GM19099 (cell line): ENCODE measurements at regions not wholly inside any gene's neighbourhood (a gene's known extent, or its start where the extent isn't known, plus 50 kb on each side); places are given as distances from the start of the nearest gene placed in this dataset.

Experiments used
- POLR2A ChIP-seq: IDR thresholded peaks from 3 replicates; pipeline ENCODE4 v1.6.1; 2011; ENCODE audit warnings: low read depth; ENCODE audit not compliant: insufficient read length; ENCODE audit errors: extremely low read depth

DNA sequence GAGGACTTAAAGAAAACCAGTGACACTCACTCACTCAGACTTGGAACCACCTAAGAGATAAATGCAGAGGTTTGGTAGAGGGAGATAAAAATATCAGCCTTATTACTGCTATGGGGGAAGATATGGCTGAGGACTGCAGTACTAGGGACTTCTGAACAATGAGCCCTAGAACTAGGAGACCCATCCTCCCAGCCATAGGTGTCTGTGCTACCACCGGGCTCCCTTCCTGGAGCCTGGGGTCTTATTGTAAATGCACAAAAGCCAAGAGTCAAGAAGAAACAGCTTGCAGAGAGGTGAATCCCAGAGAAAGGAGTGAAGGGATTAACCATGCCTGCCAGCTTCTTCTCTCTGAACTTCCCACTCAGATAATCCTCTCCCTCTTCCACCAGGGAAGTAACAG lies 108.3 kb upstream of the AKR1E2 start:
- no peak for TF ChIP-seq POLR2A

DNA sequence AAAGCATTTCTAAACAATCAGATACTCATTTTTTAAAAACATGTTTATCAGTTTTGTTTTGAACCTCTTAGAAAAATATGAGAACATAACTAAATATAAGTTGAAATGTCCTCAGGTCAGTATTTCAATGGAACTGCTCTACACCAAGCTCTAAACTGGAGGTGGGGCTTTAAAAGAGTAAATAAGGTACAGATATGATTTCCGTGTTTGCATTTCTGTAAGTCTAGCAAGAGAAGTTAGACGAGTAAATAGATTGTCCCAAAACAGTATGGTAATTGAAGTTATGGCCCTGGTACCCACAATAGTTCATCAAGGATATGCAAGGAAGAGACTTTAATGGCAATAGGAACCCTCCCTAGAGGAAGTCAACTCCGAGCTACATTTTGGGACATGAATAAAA lies 115.1 kb upstream of the AKR1E2 start:
- TF ChIP-seq POLR2A = no peak

DNA sequence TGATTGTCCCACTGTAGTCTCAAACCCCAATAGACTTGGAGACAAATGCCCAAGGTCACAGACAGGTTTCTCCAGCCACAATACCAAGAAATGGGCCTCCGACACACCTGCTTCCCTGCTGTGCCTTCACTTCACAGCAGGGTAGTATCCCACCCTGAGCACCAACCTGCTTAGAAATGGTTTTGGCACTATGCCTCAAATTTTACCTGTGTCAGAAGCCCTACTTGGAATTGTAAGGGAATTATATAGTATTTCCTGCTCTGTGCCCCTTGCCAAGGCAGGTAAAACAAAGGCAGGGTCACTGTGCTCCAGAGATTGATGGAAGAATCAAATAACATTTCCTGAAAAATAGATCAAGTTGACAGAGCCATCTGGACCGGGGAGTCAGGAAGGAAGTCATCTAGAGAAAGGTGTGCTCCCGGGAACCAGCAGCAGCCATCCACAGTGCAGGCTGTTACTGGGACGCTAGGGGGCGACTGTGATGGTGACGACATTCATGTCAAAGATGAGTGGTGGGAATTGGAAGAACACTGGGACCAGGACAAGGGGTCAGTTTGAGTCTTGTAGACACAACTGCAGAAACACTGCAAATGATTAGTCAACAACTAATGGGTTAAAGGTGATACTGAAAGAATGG lies 117.8 kb upstream of the AKR1E2 start:
- TF ChIP-seq POLR2A = no peak

DNA sequence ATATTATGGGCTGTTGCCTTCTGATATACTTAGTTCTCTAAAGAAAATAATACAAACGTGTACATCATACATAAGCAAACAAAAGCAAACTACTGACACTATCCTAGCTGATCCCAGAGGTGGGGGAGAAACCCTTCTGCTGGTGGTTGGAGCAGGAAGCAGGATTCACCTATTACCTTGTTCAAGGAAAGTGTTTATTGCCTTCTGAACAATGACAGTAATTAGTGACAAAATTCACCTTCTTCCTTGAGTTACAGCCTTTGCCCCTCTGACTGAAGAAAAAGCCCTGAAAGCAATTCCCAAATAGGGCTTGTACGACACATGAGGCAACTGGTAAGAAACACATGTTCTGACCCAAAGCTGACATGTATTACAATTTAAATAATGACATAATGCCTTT lies 118.8 kb upstream of the AKR1E2 start:
- no peak for TF ChIP-seq POLR2A

DNA sequence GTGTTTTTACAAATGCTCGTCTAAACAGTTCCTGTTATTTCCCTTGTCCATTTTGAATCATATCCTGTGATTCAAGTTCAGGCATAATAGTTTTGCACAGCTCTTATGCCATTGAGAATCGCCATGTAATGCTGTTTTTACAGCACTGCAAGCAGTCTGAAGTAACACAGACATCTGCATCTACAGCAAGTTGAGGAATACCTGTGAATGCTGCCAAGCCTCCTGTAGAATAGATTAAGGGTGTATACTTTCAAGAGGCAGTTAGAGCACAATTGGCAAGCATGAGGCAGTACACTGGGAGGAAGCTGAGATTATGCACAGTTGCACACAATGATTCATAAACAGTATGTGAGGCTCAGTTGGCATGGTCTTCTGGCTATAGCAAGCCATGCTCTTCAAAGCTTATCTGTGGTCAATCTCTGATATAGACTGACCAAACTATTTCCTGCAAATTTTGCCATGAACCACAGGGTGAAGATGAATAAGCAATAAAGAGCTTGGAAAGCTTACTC lies 121.9 kb upstream of the AKR1E2 start:
- no peak for TF ChIP-seq POLR2A

DNA sequence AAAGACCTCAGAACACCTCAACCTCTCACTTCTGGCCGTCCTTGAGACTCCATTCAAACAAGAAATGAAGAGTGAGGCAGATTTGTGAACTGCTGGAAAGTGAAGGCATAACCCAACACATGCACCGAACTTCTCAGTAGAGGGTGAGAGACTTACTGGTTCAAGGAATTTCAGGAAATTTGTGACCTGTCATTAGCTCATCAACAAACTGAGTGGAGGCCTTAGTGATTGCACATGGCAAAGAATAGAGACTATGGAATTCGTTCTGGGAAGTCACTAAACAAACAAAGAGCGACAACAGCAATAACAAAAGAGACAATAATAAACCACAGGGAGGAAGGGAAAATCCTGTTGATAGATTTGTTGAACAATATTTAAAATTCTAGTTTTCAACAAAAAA lies 125.0 kb upstream of the AKR1E2 start:
- TF ChIP-seq POLR2A = no peak

DNA sequence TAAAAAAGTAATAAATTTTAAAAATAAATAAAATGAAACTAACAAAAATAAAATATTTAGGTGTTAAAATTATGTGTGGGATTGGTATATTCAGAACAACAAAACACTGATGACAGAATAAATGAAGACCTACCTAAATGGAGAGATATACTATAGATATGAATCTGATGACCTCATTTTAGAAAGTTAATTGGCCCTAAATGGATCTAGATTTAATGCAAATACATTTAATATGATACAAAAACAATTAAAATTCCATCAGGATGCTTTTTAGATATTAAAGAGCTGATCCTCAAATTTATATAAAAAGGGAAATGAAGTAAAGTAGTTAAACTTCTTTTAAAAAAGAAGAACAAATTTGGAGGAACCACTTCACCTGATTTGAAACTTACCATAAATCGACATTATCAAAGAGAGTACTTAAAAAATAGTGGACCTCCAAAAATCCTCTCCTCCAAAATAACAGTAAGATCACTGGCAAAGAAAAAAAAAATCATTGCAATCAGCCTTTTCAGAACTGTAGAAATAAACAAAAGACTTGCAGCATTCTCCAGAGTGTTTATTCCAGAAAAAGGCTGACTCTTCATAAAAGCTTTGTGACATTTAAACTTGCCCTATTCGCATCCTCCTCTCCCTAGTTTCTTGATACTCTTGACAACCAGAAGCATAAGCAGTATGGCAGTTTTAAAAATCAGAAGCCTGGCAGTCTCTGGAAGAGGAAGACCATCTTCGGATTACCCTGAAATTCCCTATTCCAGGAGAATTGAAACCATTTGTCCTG lies 125.9 kb upstream of the AKR1E2 start:
- TF ChIP-seq POLR2A = no peak

DNA sequence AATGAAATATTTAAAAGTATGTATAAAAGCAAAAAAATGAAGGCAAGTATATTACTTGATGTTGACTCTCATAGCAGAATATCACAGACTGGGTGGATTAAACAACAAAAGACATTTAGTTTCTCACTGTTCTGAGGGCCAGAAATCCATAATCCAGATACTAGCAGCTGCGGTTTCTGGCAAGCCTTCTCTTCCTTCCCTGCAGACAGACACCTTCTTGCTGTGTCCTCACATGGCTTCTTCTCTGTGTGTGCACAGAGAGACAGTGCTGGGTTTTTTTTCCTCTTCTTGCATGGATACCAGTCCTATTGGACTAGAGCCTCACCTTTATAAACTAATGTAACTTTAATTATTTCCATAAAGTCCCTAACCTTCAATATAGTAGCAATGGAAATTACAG lies 127.9 kb upstream of the AKR1E2 start:
- TF ChIP-seq POLR2A = no peak

DNA sequence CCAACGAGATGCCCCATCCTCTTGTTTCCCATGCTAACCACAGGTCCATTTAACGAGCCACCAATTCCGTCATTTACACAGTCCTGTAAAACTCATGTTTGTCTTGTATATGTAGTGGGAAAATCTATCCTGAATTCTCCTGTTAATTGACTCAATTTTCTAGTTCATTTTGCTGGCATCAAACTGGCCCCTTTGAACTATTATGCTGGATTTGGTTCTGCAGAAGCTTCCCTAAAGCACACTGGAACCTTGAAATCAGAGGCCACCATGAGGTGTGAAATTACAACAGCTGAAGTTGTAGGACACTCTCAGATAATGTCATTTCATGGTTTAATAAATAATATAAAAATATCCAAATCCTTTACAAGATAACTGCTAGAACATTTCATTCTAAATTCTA lies 129.8 kb upstream of the AKR1E2 start:
- no peak for TF ChIP-seq POLR2A

DNA sequence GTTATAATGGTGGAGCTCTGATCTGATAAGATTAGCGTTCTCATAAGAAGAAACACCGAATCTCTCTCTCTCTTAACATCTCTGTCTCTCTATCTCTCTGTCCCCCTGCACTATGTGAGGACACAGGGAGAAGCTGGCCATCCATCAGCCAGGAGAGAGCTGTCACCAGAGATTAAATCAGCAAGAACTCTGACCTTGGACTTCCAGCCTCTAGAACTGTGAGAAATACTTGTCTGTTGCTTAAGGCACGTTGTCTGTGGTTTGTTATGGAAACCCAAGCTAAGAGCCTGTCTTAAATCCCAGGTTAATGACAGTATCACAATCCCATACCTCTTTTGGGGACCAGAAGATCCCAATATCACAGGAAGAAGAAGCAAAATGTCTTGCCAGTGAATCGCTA lies 132.0 kb upstream of the AKR1E2 start:
- TF ChIP-seq POLR2A = no peak

DNA sequence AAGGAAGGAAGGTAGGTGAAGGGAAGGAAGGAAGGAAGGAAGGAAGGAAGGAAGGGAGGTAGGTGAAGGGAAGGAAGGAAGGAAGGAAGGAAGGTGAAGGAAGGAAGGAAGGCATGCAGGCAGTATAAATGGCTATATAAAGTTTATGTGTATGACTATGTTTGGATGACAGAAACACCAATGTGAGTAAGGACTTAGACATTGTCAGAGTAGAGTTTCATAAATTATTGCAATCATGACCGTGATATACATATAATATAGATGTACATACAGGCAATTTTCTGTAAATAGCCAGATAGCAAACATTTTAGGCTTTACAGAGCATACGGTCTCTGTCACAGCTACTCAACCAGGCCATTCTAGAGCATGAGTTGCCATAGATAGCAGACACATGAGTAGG lies 133.8 kb upstream of the AKR1E2 start:
- no peak for TF ChIP-seq POLR2A

DNA sequence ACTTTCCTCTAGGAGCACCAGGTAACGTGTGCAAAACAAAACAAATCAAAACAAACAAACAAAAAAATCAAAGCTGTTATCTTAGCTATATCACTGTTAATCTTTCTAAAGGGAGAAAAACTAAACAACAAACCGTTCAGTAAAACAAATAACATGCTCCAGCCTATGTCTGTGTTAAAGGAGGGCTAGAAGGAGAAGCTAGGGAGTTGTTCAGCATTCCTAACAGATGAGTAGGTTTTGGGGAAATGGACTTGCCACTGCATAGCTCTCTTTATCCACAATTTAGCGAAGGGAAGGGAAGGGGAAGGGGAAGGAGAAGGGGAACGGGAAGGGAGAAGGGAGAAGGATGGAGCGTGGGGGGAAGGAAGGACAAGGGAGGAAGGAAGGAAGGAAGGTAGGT lies 134.2 kb upstream of the AKR1E2 start:
- no peak for TF ChIP-seq POLR2A

DNA sequence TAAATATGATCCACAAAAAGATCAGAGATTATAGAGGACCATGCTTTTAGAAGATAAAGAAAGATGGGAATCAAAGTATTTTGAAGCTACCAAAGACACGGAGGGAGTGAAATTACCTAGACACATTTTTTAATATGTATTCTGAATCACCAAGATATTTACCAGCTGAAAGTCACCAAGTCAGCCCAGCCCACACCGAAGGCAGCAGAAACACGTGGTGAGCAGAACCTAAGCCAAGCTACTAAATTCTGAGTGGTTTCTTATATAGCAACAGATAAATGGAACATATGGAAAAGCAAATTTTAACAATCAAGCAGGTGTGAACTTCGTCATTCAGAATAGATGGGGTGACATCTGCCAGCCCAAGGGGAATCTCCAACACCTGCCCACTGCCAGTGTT lies 134.7 kb upstream of the AKR1E2 start:
- TF ChIP-seq POLR2A = no peak

DNA sequence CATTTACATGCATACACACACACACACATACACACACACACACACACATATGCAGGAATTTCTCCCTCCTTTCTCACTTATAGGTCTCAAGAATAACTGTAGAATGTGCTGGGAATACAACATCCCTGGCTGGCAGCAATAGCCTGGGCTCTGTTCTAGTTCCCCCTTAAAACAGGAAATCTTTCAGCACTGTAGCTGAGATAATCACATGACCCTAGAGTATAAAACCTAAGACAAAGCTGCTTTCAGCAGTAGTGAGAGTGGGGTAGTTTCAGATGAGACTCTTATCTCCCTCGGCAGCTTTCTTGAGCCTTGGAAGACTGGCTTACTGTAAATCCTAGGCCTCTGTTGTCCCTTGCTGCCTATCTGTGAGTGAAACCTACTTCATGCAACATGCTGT lies 137.4 kb upstream of the AKR1E2 start:
- no peak for TF ChIP-seq POLR2A

DNA sequence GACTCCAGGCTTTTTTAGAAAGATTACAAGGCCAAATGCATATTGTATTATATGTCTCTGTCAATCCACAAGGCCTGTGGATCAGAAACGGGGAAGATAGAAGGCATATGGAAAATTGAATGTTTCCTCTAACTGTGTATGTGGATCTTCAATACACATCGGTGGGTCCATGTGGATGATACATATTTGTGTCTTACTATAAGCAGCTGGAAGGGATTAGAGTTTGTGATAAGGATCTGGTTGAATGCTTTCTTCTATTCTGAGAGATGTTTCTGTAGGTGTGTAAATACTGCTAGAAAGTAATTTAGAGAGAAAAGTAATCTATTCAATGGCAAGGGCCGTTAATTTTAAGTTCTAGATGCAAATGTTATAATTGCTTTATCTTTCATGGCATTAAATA lies 137.8 kb upstream of the AKR1E2 start:
- no peak for TF ChIP-seq POLR2A

DNA sequence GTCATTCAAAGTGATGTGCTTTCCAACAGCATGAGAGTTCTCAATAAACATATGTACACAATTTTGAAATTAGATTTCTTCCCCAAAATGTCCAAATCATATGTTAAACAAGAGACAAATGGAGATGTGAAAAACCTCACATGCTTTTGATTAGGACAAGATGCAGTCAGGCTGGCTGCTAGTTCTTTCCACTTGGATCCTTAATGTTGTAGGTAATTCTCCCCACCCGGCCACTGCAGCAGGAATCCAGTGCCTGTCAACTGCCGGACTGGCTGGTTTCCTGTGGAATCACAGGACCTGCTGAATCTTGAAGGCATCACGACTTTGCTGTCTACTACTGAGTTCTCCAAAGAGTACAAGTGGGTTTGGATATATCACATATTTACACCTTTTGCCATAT lies 138.6 kb upstream of the AKR1E2 start:
- TF ChIP-seq POLR2A = no peak
